ENCODE measurements at regions not wholly inside any gene's neighbourhood (a gene's known extent, or its start where the extent isn't known, plus 50 kb on each side); places are given as distances from the start of the nearest gene placed in this dataset.

DNA sequence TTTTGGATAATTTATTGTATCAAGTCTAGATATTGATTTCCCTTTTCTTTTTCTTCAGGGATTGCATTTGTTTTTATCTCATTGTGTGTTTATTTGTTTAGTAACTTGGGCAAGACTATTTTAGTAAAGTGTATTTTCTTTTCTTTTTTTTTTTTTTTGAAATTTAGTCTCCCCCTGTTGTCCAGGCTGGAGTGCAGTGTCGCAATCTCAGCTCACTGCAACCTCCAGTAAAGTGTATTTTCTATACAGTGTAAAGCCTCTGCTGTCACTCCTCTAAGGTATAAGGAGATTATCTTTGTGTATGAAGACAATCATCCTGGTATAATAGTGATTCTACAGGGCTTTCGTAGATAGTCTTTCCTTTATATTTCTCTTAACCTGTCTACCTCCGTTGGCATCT lies 2546.0 kb downstream of the PCDH9 start:
- H3K4me1 ChIP-seq (ENCODE audit: control insufficient read depth, insufficient read depth, low read length), result no peaks in the 10 kb centered on the region
- H3K27ac ChIP-seq (ENCODE audit: low read length), result no peak overlapping the region
- no CpG with 5 or more reads among the region's 3 CpGs for WGBS (ENCODE audit: insufficient coverage, low lambda C conversion rate)
- no peaks in the 10 kb centered on the region for H3K27me3 ChIP-seq (ENCODE audit: control insufficient read depth, insufficient read depth, low read length)
- H3K36me3 ChIP-seq (ENCODE audit: control insufficient read depth, insufficient read depth, low read length), result no peaks in the 10 kb centered on the region
- DNase-seq, result no peak
- no peak overlapping the region for H3K4me3 ChIP-seq (ENCODE audit: low read length)
- H3K9me3 ChIP-seq (ENCODE audit: control insufficient read depth, low read depth, low read length), result no peaks in the 10 kb centered on the region

DNA sequence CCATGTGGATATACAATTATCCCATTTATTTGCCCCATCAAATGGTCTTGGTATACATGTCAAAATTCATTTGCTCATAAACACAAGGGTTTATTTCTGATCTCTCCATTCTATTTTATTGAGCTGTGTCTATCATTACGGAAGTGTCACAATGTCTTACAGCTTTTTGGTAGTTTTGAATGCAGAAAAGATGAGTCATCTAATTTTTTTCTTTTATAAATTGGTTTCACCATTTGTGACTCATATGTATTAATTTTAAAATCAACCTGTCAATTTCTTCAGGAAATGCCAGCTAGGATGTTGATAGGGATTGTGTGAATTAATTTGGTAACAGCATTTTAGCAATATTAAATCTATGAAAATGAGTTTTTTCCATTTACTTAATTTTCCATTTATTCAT lies 2549.4 kb downstream of the PCDH9 start:
- H3K4me3 ChIP-seq (ENCODE audit: low read length), result no peak overlapping the region
- WGBS (ENCODE audit: insufficient coverage, low lambda C conversion rate), result no CpG with 5 or more reads among the region's 1 CpG
- no peaks in the 10 kb centered on the region for H3K27me3 ChIP-seq (ENCODE audit: control insufficient read depth, insufficient read depth, low read length)
- no peaks in the 10 kb centered on the region for H3K9me3 ChIP-seq (ENCODE audit: control insufficient read depth, low read depth, low read length)
- H3K4me1 ChIP-seq (ENCODE audit: control insufficient read depth, insufficient read depth, low read length), result no peaks in the 10 kb centered on the region
- H3K36me3 ChIP-seq (ENCODE audit: control insufficient read depth, insufficient read depth, low read length), result no peaks in the 10 kb centered on the region
- H3K27ac ChIP-seq (ENCODE audit: low read length), result no peak overlapping the region
- DNase-seq, result no peak

DNA sequence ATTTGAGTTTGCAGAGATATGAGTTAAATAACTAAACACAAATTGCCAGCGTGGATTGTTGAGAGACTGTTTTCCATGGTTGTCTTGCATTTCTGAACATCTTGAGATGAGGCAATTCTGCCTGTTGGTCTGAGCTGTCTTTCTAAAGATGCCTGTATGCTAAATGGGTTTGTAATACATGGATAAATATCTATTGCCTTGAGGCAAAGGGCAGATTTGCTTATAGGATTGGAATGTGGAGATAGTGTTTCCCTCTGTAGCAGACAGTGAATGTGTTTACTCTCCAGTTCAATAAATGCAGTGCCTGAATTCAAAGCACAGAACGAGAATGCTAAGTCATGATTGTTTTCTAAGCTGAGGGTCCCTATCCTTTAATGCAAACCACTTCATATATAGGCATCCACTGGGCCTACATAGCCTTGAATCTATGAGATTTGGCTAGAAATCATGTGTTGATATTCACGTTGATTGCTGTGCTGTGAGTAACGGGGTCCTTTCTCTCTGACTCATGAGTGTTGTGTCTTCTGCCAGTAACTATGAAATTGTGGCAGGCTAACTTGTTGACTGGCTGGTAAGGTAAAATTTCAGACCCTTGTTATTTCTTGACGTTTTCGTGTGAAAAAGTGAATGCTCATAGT lies 2554.8 kb downstream of the PCDH9 start:
- 89% methylated on average over 3 of the region's 6 CpGs for WGBS (ENCODE audit: insufficient coverage, low lambda C conversion rate)
- DNase-seq, result no peak
- no peaks in the 10 kb centered on the region for H3K9me3 ChIP-seq (ENCODE audit: control insufficient read depth, low read depth, low read length)
- no peaks in the 10 kb centered on the region for H3K36me3 ChIP-seq (ENCODE audit: control insufficient read depth, insufficient read depth, low read length)
- H3K4me1 ChIP-seq (ENCODE audit: control insufficient read depth, insufficient read depth, low read length), result no peaks in the 10 kb centered on the region
- no peak overlapping the region for H3K4me3 ChIP-seq (ENCODE audit: low read length)
- no peak overlapping the region for H3K27ac ChIP-seq (ENCODE audit: low read length)
- no peaks in the 10 kb centered on the region for H3K27me3 ChIP-seq (ENCODE audit: control insufficient read depth, insufficient read depth, low read length)

DNA sequence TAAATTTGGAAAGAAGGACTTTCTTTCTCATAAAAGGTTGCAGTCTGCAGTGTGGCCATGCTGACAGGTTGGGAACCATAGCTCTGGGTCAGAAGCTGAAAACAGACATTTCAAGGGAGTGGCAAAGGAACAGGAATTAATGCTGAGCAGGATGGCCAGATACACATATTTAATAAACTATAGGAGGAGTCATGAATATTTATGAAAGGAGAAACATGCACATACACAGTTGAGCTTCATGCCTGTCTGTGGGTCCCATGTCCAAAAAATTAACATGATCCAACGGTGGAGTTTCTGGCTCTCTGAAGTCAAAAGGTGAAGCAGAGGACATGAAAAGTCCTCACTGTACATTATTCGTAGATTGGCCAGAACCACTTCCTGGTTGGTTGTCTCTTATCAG lies 2556.0 kb downstream of the PCDH9 start:
- no peak for DNase-seq
- Histone ChIP-seq H3K27me3 (ENCODE audit: control insufficient read depth, insufficient read depth, low read length) (no peaks in the 10 kb centered on the region), H3K4me3 (ENCODE audit: low read length) (no peak overlapping the region), H3K9me3 (ENCODE audit: control insufficient read depth, low read depth, low read length) (no peaks in the 10 kb centered on the region), H3K4me1 (ENCODE audit: control insufficient read depth, insufficient read depth, low read length) (no peaks in the 10 kb centered on the region), H3K36me3 (ENCODE audit: control insufficient read depth, insufficient read depth, low read length) (no peaks in the 10 kb centered on the region), H3K27ac (ENCODE audit: low read length) (no peak overlapping the region)
- no CpG with 5 or more reads among the region's 2 CpGs for whole genome bisulfite sequencing (ENCODE audit: insufficient coverage, low lambda C conversion rate)

DNA sequence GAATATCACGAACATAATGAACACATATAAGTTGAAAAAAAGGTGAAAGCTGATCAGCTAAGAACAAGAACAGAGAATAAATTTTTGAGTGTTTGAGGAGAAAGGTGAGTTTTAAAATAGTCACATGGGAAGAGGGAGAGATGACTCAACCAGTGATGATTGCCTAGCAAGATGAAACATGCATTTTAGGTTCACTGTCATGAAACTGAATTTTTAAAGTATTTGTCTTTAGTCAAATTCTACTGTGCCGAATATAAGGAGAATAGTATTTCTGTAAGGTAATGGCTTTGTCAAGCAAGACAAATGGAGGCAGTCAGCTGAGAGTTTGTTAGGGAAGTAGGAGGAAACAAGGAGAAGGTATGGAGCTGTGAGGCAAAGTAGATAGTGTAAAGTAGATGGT lies 2557.4 kb downstream of the PCDH9 start:
- no peak for DNase-seq
- Histone ChIP-seq H3K4me3 (ENCODE audit: low read length) (no peak overlapping the region), H3K27me3 (ENCODE audit: control insufficient read depth, insufficient read depth, low read length) (no peaks in the 10 kb centered on the region), H3K36me3 (ENCODE audit: control insufficient read depth, insufficient read depth, low read length) (no peaks in the 10 kb centered on the region), H3K27ac (ENCODE audit: low read length) (no peak overlapping the region), H3K4me1 (ENCODE audit: control insufficient read depth, insufficient read depth, low read length) (no peaks in the 10 kb centered on the region), H3K9me3 (ENCODE audit: control insufficient read depth, low read depth, low read length) (no peaks in the 10 kb centered on the region)
- 100% methylated on average over 2 of the region's 2 CpGs for WGBS (ENCODE audit: insufficient coverage, low lambda C conversion rate)

DNA sequence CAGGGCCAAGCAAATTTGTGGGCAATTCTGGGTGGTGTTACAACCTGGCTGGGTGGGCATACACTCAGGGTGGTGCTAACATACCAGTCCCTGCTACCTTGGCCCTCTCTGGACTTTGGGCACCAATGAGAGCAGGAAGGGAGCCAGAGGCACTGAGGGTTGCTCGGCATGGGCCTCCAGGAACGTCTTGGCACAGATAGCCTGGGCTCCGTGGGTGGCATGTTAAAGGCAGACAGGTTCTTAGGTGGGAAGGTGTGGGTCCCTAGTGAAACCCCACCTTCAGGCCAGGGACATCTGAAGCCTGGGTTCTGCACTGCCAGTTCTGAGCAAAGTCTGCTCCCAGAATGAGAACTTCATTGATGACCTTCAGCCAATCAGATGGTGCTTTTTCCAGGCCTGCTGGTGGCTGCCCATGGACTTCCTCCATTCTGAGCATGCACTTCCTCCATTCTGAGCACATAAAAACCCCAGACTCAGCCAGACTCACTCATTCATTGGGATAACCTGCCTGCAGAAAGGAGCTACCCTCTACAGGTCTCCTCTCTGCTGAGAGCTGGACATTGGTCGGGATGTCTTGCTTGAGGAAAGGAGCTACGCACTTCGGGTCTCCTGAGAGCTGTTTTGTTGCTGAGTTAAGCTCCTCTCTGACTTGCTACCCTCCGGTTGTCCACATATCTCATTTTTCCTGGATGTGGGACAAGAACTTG lies 2567.1 kb downstream of the PCDH9 start:
- no peak for DNase-seq
- no peaks in the 10 kb centered on the region for H3K36me3 ChIP-seq (ENCODE audit: control insufficient read depth, insufficient read depth, low read length)
- no peaks in the 10 kb centered on the region for H3K27me3 ChIP-seq (ENCODE audit: control insufficient read depth, insufficient read depth, low read length)
- no peak overlapping the region for H3K27ac ChIP-seq (ENCODE audit: low read length)
- no CpG with 5 or more reads among the region's 7 CpGs for WGBS (ENCODE audit: insufficient coverage, low lambda C conversion rate)
- no peaks in the 10 kb centered on the region for H3K4me1 ChIP-seq (ENCODE audit: control insufficient read depth, insufficient read depth, low read length)
- peaks cover 11% of the 10 kb centered on the region for H3K9me3 ChIP-seq (ENCODE audit: control insufficient read depth, low read depth, low read length)
- no peak overlapping the region for H3K4me3 ChIP-seq (ENCODE audit: low read length)

DNA sequence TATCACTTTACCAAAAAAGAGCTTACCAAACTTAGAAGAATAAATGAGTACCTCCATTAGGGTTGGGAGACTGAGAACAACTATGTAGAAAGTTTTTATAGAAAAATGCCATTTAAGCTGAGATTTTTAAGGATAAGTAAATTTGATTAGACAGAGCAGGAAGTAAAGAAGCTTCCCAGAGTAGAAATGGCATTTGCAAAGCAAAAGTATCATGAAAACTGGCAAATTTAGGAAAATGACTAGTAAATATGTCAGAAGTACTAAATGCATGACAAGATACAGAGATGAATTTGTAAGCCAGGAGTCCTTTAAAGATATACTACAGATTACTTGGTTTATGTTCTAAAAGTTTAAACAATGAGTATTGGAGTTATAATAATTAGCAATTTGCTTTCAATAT lies 2581.8 kb downstream of the PCDH9 start:
- Histone ChIP-seq H3K36me3 (ENCODE audit: control insufficient read depth, insufficient read depth, low read length) (no peaks in the 10 kb centered on the region), H3K27ac (ENCODE audit: low read length) (no peak overlapping the region), H3K4me3 (ENCODE audit: low read length) (no peak overlapping the region), H3K9me3 (ENCODE audit: control insufficient read depth, low read depth, low read length) (no peaks in the 10 kb centered on the region), H3K4me1 (ENCODE audit: control insufficient read depth, insufficient read depth, low read length) (no peaks in the 10 kb centered on the region), H3K27me3 (ENCODE audit: control insufficient read depth, insufficient read depth, low read length) (no peaks in the 10 kb centered on the region)
- DNase-seq, result no peak

DNA sequence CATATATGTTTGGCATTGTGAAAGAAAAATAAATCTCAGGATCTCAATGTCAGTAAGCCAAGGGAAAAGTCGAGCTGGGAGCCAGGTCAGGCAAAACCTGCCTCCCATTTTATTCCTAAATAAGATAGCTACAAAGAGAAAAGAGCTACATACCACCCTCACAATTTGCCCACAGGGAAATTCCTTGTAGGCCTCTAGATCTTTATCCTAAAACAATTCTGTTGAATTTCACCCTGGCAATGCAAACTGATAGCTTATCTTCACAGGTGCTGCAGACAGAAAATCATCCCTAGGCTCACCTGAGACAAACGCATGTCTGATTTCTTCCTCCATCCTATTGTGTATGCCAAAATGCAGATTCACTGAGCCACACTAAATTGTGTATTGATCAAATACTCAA lies 2587.1 kb downstream of the PCDH9 start:
- no peak for DNase-seq
- WGBS (ENCODE audit: insufficient coverage, low lambda C conversion rate), result no CpG with 5 or more reads among the region's 2 CpGs
- no peaks in the 10 kb centered on the region for H3K9me3 ChIP-seq (ENCODE audit: control insufficient read depth, low read depth, low read length)
- no peak overlapping the region for H3K4me3 ChIP-seq (ENCODE audit: low read length)
- no peaks in the 10 kb centered on the region for H3K36me3 ChIP-seq (ENCODE audit: control insufficient read depth, insufficient read depth, low read length)
- H3K27ac ChIP-seq (ENCODE audit: low read length), result no peak overlapping the region
- no peaks in the 10 kb centered on the region for H3K27me3 ChIP-seq (ENCODE audit: control insufficient read depth, insufficient read depth, low read length)
- H3K4me1 ChIP-seq (ENCODE audit: control insufficient read depth, insufficient read depth, low read length), result no peaks in the 10 kb centered on the region

DNA sequence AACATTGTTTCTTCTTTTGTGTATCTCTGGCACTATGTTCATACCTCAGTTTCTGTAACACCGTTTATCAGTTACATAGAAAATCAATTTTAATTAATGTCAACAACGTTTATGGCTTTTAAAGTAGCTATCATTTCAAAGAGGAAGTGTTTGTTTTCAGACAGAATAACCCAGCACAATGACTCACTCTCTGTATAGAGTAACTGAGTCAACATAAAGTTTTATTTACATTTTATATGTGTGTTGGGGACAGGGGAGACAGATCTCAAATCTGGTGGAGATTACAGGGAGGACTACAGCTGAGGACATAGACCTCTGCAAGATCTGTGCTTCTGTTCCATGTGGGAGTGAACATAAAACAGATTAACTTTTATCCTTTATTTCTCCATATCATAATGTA lies 2590.1 kb downstream of the PCDH9 start:
- H3K4me1 ChIP-seq (ENCODE audit: control insufficient read depth, insufficient read depth, low read length), result no peaks in the 10 kb centered on the region
- no peak overlapping the region for H3K27ac ChIP-seq (ENCODE audit: low read length)
- no peaks in the 10 kb centered on the region for H3K9me3 ChIP-seq (ENCODE audit: control insufficient read depth, low read depth, low read length)
- H3K36me3 ChIP-seq (ENCODE audit: control insufficient read depth, insufficient read depth, low read length), result no peaks in the 10 kb centered on the region
- no peaks in the 10 kb centered on the region for H3K27me3 ChIP-seq (ENCODE audit: control insufficient read depth, insufficient read depth, low read length)
- DNase-seq, result no peak
- 20% methylated on average over 1 of the region's 2 CpGs for WGBS (ENCODE audit: insufficient coverage, low lambda C conversion rate)
- H3K4me3 ChIP-seq (ENCODE audit: low read length), result no peak overlapping the region

DNA sequence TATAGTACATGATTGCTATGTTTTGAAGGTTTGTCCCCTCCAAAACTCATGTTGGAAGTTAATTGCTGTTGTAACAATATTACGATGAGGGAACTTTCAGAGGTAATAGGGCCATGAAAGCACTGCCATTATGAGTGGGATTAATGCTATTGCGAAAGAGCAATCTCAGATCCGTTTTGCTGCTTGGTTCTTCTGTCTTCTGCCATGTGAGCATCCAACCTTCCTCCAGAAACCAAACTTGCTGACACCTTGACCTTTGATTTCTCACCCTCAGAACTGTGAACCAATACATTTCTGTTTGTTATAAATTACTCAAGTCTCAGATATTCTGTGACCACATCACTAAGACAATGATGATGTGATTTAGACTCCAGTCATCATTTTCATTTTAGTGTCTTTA lies 2590.9 kb downstream of the PCDH9 start:
- no peak for DNase-seq
- Histone ChIP-seq H3K27ac (ENCODE audit: low read length) (no peak overlapping the region), H3K4me1 (ENCODE audit: control insufficient read depth, insufficient read depth, low read length) (no peaks in the 10 kb centered on the region), H3K27me3 (ENCODE audit: control insufficient read depth, insufficient read depth, low read length) (no peaks in the 10 kb centered on the region), H3K9me3 (ENCODE audit: control insufficient read depth, low read depth, low read length) (no peaks in the 10 kb centered on the region), H3K36me3 (ENCODE audit: control insufficient read depth, insufficient read depth, low read length) (no peaks in the 10 kb centered on the region), H3K4me3 (ENCODE audit: low read length) (no peak overlapping the region)
- WGBS (ENCODE audit: insufficient coverage, low lambda C conversion rate), result no CpG with 5 or more reads among the region's 3 CpGs

DNA sequence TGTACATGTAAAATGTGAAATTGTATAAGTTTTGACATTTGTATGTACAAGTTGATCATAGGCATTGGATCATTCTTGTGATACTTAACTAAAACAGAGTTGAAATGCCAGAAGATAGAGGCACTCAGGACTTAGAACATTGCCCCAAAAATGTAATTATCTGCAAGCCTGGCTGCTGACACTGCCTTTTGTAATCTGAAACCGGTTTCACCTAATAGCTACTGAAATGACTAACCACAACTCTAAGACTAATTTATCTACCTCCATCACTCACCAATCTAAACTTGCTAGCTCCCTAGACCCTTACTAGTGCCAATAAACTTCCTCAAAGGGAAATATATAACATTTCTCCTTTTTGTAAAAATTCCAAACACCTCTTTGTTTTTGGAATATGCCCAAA lies 2596.2 kb downstream of the PCDH9 start:
- no peaks in the 10 kb centered on the region for H3K36me3 ChIP-seq (ENCODE audit: control insufficient read depth, insufficient read depth, low read length)
- H3K9me3 ChIP-seq (ENCODE audit: control insufficient read depth, low read depth, low read length), result no peaks in the 10 kb centered on the region
- no peaks in the 10 kb centered on the region for H3K4me1 ChIP-seq (ENCODE audit: control insufficient read depth, insufficient read depth, low read length)
- WGBS (ENCODE audit: insufficient coverage, low lambda C conversion rate), result no CpG with 5 or more reads among the region's 1 CpG
- no peak overlapping the region for H3K4me3 ChIP-seq (ENCODE audit: low read length)
- no peak for DNase-seq
- H3K27me3 ChIP-seq (ENCODE audit: control insufficient read depth, insufficient read depth, low read length), result no peaks in the 10 kb centered on the region
- H3K27ac ChIP-seq (ENCODE audit: low read length), result no peak overlapping the region
